Liver (tissue), 3 donors: ENCODE measurements at regions not wholly inside any gene's neighbourhood (a gene's known extent, or its start where the extent isn't known, plus 50 kb on each side); places are given as distances from the start of the nearest gene placed in this dataset.
"Not testable (repeated sequence)": the region's sequence is repeated elsewhere in the genome, so short reads cannot be mapped to it uniquely, and the experiment has no call there.

Experiments
- EGR1 ChIP-seq, 2 donors: IDR thresholded peaks; 2 replicates each; pipeline ENCODE4 v1.6.1; 2016 to 2018; ENCODE audit warnings: antibody characterized with exemption in 2 of 2, low read depth in 2 of 2
- GABPA ChIP-seq, 2 donors: IDR thresholded peaks in 1 of 2; conservative IDR thresholded peaks in 1 of 2; 2 replicates each; pipeline ENCODE4 v1.6.1; 2016; ENCODE audit warnings: antibody characterized with exemption in 2 of 2, mild to moderate bottlenecking in 1 of 2, moderate library complexity in 1 of 2
- MAX ChIP-seq: IDR thresholded peaks from 2 replicates; pipeline ENCODE4 v1.6.1; 2016; ENCODE audit warnings: antibody characterized with exemption
- NR2F2 ChIP-seq: IDR thresholded peaks from 2 replicates; pipeline ENCODE4 v1.6.1; 2016; ENCODE audit warnings: antibody characterized with exemption
- RXRA ChIP-seq, 2 donors: IDR thresholded peaks; 2 replicates each; pipeline ENCODE4 v1.6.1; 2017 to 2018; ENCODE audit warnings: antibody characterized with exemption in 2 of 2, mild to moderate bottlenecking in 1 of 2
- SP1 ChIP-seq: IDR thresholded peaks from 2 replicates; pipeline ENCODE4 v1.6.1; 2018; ENCODE audit warnings: antibody characterized with exemption, mild to moderate bottlenecking
- TAF1 ChIP-seq: conservative IDR thresholded peaks from 2 replicates; pipeline ENCODE4 v1.6.1; 2016; ENCODE audit warnings: antibody characterized with exemption, mild to moderate bottlenecking
- TF ChIP-seq, protein P1 (sequence below): fragments of 150-350 bp; IDR thresholded peaks from 2 replicates; pipeline ENCODE4 v1.5.1; 2017; ENCODE audit warnings: improper control_type of control experiment, low read depth, low read length; ENCODE audit not compliant: missing input control
- TF ChIP-seq, protein P2 (sequence below): IDR thresholded peaks from 2 replicates; pipeline ENCODE4 v1.6.1; 2016; ENCODE audit warnings: antibody characterized with exemption, mild to moderate bottlenecking
- TF ChIP-seq, protein P3 (sequence below): IDR thresholded peaks from 2 replicates; pipeline ENCODE4 v1.6.1; 2016; ENCODE audit warnings: antibody characterized with exemption
- donor health status: healthy.
- donor health status: healthy.

DNA sequence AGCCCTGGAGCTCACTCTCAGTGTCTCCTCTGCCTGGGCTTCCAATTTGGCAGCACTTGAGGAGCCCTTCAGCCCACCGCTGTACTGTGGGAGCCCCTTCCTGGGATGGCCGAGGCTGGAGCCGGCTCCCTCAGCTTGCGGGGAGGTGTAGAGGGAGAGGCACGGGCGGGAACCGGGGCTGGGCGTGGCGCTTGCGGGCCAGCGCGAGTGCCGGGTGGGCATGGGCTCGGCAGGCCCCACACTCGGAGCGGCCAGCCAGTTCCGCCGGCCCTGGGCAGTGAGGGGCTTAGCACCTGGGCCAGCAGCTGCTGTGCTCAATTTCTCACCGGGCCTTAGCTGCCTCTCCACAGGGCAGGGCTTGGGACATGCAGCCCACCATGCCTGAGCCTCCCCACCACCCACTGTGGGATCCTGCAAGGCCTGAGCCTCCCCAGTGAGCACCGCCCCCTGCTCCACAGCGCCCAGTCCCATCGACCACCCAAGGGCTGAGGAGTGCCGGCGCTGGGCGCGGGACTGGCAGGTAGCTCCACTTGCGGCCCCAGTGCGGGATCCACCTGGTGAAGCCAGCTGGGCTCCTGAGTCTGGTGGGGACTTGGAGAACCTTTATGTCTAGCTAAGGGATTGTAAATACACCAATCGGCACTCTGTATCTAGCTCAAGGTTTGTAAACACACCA, 65.1 kb upstream of the ROPN1B start:
- TF ChIP-seq, protein P1, sequence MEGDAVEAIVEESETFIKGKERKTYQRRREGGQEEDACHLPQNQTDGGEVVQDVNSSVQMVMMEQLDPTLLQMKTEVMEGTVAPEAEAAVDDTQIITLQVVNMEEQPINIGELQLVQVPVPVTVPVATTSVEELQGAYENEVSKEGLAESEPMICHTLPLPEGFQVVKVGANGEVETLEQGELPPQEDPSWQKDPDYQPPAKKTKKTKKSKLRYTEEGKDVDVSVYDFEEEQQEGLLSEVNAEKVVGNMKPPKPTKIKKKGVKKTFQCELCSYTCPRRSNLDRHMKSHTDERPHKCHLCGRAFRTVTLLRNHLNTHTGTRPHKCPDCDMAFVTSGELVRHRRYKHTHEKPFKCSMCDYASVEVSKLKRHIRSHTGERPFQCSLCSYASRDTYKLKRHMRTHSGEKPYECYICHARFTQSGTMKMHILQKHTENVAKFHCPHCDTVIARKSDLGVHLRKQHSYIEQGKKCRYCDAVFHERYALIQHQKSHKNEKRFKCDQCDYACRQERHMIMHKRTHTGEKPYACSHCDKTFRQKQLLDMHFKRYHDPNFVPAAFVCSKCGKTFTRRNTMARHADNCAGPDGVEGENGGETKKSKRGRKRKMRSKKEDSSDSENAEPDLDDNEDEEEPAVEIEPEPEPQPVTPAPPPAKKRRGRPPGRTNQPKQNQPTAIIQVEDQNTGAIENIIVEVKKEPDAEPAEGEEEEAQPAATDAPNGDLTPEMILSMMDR, result not testable (repeated sequence)
- TF ChIP-seq, protein P2, sequence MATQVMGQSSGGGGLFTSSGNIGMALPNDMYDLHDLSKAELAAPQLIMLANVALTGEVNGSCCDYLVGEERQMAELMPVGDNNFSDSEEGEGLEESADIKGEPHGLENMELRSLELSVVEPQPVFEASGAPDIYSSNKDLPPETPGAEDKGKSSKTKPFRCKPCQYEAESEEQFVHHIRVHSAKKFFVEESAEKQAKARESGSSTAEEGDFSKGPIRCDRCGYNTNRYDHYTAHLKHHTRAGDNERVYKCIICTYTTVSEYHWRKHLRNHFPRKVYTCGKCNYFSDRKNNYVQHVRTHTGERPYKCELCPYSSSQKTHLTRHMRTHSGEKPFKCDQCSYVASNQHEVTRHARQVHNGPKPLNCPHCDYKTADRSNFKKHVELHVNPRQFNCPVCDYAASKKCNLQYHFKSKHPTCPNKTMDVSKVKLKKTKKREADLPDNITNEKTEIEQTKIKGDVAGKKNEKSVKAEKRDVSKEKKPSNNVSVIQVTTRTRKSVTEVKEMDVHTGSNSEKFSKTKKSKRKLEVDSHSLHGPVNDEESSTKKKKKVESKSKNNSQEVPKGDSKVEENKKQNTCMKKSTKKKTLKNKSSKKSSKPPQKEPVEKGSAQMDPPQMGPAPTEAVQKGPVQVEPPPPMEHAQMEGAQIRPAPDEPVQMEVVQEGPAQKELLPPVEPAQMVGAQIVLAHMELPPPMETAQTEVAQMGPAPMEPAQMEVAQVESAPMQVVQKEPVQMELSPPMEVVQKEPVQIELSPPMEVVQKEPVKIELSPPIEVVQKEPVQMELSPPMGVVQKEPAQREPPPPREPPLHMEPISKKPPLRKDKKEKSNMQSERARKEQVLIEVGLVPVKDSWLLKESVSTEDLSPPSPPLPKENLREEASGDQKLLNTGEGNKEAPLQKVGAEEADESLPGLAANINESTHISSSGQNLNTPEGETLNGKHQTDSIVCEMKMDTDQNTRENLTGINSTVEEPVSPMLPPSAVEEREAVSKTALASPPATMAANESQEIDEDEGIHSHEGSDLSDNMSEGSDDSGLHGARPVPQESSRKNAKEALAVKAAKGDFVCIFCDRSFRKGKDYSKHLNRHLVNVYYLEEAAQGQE, result not testable (repeated sequence)
- TF ChIP-seq, protein P3, sequence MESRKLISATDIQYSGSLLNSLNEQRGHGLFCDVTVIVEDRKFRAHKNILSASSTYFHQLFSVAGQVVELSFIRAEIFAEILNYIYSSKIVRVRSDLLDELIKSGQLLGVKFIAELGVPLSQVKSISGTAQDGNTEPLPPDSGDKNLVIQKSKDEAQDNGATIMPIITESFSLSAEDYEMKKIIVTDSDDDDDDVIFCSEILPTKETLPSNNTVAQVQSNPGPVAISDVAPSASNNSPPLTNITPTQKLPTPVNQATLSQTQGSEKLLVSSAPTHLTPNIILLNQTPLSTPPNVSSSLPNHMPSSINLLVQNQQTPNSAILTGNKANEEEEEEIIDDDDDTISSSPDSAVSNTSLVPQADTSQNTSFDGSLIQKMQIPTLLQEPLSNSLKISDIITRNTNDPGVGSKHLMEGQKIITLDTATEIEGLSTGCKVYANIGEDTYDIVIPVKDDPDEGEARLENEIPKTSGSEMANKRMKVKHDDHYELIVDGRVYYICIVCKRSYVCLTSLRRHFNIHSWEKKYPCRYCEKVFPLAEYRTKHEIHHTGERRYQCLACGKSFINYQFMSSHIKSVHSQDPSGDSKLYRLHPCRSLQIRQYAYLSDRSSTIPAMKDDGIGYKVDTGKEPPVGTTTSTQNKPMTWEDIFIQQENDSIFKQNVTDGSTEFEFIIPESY, result not testable (repeated sequence)
- TF ChIP-seq MAX; EGR1 (IDR thresholded peaks at IDR 0.05; ENCODE audit: low read depth in 2 of 2); GABPA (IDR thresholded peaks at IDR 0.05 in 1 of 2, conservative IDR thresholded peaks at IDR 0.05 in 1 of 2); NR2F2; RXRA (IDR thresholded peaks at IDR 0.05); SP1; TAF1: not testable (repeated sequence)
